ENCODE measurements at regions not wholly inside any gene's neighbourhood (a gene's known extent, or its start where the extent isn't known, plus 50 kb on each side); places are given as distances from the start of the nearest gene placed in this dataset.

DNA sequence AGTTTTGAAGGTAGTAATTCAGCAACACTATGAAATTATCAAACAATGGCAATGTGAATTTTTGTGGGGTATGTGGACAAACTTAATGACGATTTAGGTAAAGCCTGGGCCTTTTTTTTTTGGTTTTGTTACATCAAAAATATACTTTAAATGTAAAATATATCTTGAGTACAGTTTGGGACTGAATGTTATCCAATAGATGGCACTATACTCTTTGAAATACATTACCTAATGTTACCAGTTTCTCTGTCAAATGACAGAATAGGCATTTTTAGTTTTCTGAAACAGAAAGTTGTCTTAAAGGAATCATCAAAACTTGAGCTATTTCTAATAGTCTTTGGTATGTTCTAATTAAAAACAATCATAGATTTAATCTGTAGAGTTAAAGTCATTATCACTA is 1651.9 kb downstream of the C4orf33 start:
- no peak for TF ChIP-seq KDM5A (IDR thresholded peaks at IDR 0.05)
- TF ChIP-seq, protein P1, sequence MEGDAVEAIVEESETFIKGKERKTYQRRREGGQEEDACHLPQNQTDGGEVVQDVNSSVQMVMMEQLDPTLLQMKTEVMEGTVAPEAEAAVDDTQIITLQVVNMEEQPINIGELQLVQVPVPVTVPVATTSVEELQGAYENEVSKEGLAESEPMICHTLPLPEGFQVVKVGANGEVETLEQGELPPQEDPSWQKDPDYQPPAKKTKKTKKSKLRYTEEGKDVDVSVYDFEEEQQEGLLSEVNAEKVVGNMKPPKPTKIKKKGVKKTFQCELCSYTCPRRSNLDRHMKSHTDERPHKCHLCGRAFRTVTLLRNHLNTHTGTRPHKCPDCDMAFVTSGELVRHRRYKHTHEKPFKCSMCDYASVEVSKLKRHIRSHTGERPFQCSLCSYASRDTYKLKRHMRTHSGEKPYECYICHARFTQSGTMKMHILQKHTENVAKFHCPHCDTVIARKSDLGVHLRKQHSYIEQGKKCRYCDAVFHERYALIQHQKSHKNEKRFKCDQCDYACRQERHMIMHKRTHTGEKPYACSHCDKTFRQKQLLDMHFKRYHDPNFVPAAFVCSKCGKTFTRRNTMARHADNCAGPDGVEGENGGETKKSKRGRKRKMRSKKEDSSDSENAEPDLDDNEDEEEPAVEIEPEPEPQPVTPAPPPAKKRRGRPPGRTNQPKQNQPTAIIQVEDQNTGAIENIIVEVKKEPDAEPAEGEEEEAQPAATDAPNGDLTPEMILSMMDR (IDR thresholded peaks at IDR 0.05): peak; percentile 19; the same call in 1 of the 3 replicates
- no peak for TF ChIP-seq POLR2AphosphoS2 (conservative IDR thresholded peaks at IDR 0.05; ENCODE audit: low read length)
- TF ChIP-seq NFE2L2 (conservative IDR thresholded peaks at IDR 0.05; ENCODE audit: low read length): no peak
- no peak for TF ChIP-seq HOXA7 (CRISPR knock-in tag; IDR thresholded peaks at IDR 0.05)
- no peak for TF ChIP-seq FOSL2 (IDR thresholded peaks at IDR 0.05)
- TF ChIP-seq FOSL2 (CRISPR knock-in tag; IDR thresholded peaks at IDR 0.05): no peak
- no peak for TF ChIP-seq BHLHE40 (IDR thresholded peaks at IDR 0.05; ENCODE audit: low read depth, low read length)
- TF ChIP-seq GATA3 (IDR thresholded peaks at IDR 0.05; ENCODE audit: borderline replicate concordance): no peak

Measured in A549 (cell line).